ENCODE measurements at regions not wholly inside any gene's neighbourhood (a gene's known extent, or its start where the extent isn't known, plus 50 kb on each side); places are given as distances from the start of the nearest gene placed in this dataset.
"Not testable (repeated sequence)": the region's sequence is repeated elsewhere in the genome, so short reads cannot be mapped to it uniquely, and the experiment has no call there.

DNA sequence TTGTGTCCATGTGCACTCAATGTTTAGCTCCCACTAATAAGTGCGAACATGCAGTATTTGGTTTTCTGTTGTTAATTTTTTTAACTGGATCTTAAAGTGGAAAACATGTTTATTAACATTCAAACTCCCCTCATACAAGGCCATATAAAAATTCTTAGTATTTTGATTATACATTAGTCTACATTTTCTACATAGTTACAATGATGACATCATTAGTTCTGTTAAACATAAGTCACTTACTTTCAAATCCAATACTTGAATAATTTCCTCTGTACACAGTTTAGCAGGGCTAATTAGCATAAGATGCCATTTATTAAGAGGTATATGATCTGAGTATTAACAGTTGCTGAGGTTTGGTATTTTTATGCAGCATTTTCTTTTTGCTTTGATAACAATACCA, 91.3 kb upstream of the CCDC39 start:
- TF ChIP-seq, protein P1, sequence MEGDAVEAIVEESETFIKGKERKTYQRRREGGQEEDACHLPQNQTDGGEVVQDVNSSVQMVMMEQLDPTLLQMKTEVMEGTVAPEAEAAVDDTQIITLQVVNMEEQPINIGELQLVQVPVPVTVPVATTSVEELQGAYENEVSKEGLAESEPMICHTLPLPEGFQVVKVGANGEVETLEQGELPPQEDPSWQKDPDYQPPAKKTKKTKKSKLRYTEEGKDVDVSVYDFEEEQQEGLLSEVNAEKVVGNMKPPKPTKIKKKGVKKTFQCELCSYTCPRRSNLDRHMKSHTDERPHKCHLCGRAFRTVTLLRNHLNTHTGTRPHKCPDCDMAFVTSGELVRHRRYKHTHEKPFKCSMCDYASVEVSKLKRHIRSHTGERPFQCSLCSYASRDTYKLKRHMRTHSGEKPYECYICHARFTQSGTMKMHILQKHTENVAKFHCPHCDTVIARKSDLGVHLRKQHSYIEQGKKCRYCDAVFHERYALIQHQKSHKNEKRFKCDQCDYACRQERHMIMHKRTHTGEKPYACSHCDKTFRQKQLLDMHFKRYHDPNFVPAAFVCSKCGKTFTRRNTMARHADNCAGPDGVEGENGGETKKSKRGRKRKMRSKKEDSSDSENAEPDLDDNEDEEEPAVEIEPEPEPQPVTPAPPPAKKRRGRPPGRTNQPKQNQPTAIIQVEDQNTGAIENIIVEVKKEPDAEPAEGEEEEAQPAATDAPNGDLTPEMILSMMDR (IDR thresholded peaks at IDR 0.05; ENCODE audit: low read depth, low read length): no peak

DNA sequence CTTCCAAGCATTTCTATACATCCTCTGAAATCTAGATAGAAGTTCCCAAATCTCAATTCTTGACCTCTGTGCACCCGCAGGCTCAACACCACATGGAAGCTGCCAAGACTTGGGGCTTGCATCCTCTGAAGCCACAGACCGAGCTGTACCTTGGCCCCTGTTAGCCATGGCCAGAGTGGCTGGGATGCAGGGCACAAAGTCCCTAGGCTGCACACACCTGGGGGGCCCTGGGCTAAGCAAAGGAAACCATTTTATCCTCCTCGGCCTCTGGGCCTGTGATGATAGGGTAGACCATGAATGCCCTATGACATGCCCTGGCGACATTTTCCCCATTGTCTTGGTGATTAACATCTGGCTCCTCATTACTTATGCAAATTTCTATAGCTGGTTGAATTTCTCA, 97.1 kb upstream of the CCDC39 start:
- no peak for DNase-seq (ENCODE audit: extremely low read depth, low read depth)
- TF ChIP-seq, protein P1 (IDR thresholded peaks at IDR 0.05; ENCODE audit: low read depth, low read length): no peak

More for the DNA sequence above, 91.3 kb upstream of the CCDC39 start:
- DNase-seq (ENCODE audit: extremely low read depth, low read depth): no peak

GRCh38 chr3:180782195-180782984, 103.1 kb upstream of the CCDC39 start:
- TF ChIP-seq, protein P1 (IDR thresholded peaks at IDR 0.05; ENCODE audit: low read depth, low read length): no peak
- no peak for DNase-seq (ENCODE audit: extremely low read depth, low read depth)

- not testable (repeated sequence) for DNase-seq (ENCODE audit: extremely low read depth, low read depth)
These were observed 106.9 kb upstream of the CCDC39 start for GRCh38 chr3:180786227-180786626.

DNA sequence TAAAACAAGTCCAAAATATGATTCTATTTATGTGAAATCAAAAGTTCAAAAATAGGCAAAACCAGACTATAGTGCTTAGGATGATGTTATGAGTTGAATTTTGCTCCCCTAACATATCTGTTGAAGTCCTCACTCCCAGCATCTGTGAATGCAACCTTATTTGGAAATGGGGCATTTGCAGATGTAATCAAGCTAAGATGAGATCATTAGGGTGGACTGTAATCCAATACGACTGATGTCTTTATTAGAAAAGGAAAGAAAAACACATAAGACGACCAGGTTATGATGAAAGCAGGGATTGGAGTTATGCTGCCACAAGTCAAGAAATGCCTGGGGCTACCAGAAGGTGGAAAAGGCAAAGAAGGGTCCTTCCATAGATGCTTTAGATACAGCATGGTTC, 110.5 kb upstream of the CCDC39 start:
- TF ChIP-seq, protein P1 (IDR thresholded peaks at IDR 0.05; ENCODE audit: low read depth, low read length): no peak
- DNase-seq (ENCODE audit: extremely low read depth, low read depth): no peak

GRCh38 chr3:180798197-180798596, 114.3 kb upstream of the FXR1 start:
- TF ChIP-seq, protein P1 (IDR thresholded peaks at IDR 0.05; ENCODE audit: low read depth, low read length): no peak
- DNase-seq (ENCODE audit: extremely low read depth, low read depth): no peak

DNA sequence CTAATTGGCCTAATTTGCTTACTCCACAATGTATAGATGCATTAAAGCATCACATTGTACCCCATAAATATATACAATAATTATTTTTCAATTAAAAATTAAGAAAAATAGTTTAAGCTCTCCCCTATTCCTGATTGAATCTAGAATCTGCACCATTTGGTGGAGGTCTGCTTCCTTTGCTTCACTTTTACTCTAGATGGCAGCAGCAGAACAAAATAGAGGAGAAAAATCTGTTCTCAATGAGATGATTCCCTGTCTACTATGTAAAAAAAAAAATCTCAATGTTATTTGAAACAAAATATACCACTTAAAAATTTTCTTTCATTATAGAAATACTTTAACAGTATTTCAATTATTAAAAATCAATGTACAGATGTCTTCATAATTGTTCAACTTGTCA, 109.6 kb upstream of the FXR1 start:
- DNase-seq (ENCODE audit: extremely low read depth, low read depth): no peak
- TF ChIP-seq, protein P1 (IDR thresholded peaks at IDR 0.05; ENCODE audit: low read depth, low read length): peak; percentile 55

- TF ChIP-seq, protein P1 (IDR thresholded peaks at IDR 0.05; ENCODE audit: low read depth, low read length): peak; percentile 37
- no peak for DNase-seq (ENCODE audit: extremely low read depth, low read depth)
These were observed 107.6 kb upstream of the FXR1 start for GRCh38 chr3:180804916-180805315.

Data from AG09319 (cell line).